T follicular helper cell (primary cell): ENCODE measurements at regions not wholly inside any gene's neighbourhood (a gene's known extent, or its start where the extent isn't known, plus 50 kb on each side); places are given as distances from the start of the nearest gene placed in this dataset.

ENCODE experiments used
- DNase-seq: peaks from one replicate; pipeline ENCODE4 v3.0.0-alpha.2; 2020; ENCODE audit warnings: low read depth

- no peak for DNase-seq
Observed at GRCh38 chr5:135248801-135249231, 150.2 kb downstream of the MACROH2A1 start.

GRCh38 chr5:135246923-135247795, 151.9 kb downstream of the MACROH2A1 start:
- no peak for DNase-seq

DNA sequence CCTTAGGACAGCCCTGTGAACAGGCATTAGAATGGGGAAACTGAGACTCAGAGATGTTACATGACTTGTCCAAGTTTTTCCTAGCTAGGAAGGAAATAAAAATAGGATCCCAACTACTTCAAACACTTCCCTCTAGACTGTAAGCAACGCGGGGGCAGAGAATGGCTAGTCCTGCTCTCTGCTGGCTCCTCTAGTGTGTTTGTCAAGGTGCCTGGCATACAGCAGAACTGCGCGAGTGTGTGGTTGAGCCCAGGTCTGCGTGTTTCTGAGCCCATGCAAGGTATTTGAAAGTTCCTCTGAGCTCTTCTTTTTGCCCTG, 152.5 kb downstream of the MACROH2A1 start:
- no peak for DNase-seq

- DNase-seq, result no peak
Observed at GRCh38 chr5:135245521-135246499, 153.2 kb downstream of the MACROH2A1 start.

DNA sequence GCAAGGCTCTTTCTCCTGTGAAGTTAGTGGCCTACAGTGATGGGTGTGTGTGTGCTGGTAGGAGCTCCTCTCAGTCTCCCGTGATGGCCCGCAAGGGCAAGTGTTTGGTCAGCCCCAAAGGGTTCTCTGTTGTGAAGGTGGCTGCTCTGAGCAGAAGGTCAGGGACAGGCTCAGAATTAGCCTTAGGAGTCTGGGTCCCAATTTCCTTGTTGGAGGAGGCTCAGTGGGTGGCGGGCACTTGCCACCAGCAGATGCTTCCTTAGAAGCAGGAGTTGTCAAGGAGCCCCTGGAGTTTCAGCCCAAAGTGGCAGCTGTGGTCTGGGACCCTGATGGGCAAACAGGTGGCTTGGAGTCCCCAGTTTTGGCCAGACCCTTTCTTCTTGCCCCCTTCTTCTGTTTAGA, 154.4 kb downstream of the MACROH2A1 start:
- DNase-seq, result no peak

DNA sequence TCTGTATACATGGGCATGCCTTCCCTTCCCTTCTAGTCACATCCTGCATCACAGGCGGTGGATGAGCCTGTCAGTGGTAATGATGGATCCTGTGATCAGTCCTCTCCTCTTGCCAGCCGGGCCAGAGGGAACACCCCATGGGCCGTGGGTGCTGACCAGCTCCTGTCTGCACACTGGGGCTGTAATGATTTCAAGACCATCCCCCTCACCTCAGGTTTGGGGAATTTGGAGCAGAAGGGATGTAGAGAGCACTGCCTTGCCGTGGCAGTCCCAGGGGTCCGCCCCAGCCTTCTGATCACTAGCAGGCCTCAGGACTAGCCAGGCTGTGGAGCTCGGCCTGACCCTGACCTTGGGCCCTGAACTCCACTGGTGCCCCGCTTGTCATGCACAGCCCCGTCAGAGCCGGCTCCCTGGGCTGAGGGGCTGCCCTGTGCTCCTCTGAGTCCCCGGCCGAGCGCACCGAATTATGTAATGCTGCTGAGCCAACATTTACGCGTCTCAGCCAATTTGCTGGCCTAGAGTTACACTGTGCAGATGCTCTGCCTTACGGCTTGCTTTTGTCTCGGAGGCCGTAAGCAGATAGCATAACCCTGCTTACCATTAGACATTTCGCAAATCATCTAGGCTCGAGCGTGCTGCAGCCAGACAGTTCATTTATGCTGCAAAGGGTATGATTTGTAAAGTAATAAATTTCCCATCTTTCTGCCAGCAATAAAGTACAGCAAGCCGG, 155.3 kb downstream of the MACROH2A1 start:
- no peak for DNase-seq

GRCh38 chr5:135242866-135243555, 156.0 kb downstream of the MACROH2A1 start:
- DNase-seq, result no peak

DNA sequence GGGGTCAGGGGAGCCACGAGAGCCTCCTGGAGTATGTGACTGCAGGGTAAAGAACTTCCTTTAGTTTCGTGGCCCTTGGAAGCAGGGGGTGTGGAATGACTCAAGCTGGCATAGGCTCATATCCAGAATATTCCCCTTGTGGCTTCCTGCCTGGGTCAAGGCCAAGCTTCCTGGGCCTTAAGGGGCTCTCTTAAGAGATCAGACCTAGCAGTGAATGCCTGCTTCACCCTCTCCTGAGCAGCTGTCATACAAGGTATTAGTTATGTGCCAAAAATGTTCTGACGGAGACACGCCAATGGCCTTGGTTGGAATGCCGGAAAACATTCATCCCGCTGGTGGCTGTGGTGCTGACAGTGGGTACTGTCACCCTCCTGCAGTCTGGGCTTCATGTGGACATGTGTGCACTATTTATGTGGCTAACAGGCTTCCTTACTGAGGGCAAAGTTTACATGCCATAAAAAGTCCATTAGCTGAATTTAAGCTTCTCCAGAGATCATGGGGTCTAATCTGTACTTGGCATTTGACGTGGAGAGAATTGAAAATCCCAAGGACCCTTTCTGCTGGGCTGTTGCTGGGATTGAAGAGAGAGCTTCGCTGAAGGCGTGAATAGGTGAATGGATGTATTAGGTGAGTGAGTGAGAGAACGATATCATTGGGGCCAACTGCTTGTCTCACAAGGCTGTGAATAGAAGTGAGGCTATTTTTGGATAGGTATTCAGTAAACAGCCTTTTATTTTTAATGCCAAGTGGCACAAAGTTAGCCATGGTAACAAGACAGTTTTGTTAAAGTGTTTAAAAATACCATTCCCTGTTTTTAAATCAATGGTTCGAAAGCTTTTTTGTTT, 156.8 kb downstream of the MACROH2A1 start:
- DNase-seq, result no peak

DNA sequence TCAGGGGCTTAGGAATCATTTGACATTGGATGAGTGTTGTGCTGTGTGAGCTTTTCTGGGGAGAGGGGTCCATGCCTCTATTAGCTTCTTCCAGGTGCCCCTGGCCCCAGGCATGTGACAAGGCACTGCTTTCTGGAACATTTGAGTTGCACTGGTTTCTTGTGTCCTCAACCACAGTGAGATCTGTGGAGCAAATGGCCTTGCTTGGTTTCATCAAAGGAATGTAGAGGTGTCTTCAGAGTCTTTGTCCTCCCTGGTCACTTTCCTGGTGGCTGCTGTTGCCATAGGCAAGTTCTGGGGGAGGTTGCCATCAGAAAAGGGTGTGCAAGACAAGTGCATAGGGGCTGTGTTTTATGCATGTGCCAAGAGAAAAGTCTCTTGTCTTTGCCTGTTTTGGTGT, 157.5 kb downstream of the MACROH2A1 start:
- DNase-seq, result no peak

- no peak for DNase-seq
Observed at GRCh38 chr5:135240781-135241360, 158.2 kb downstream of the MACROH2A1 start.

DNA sequence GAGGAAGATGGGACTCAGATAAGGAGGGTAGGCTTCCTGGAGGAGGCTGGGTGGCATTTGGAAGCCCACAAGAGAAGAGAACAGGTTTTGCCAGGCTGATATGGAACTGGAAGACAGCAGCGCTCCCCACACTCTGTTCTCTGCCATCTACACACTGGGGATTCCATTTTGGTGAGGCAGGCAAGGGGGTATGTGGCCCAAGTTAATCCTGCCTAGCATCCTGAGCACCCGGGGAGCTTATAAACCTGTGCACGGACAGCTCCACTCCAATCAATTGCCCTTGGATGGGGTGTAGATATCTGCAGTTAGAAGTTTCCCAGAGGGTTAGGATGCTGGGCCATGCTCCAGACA, 158.8 kb downstream of the MACROH2A1 start:
- no peak for DNase-seq

- no peak for DNase-seq
Observed at GRCh38 chr5:135239453-135240282, 159.4 kb downstream of the MACROH2A1 start.

DNA sequence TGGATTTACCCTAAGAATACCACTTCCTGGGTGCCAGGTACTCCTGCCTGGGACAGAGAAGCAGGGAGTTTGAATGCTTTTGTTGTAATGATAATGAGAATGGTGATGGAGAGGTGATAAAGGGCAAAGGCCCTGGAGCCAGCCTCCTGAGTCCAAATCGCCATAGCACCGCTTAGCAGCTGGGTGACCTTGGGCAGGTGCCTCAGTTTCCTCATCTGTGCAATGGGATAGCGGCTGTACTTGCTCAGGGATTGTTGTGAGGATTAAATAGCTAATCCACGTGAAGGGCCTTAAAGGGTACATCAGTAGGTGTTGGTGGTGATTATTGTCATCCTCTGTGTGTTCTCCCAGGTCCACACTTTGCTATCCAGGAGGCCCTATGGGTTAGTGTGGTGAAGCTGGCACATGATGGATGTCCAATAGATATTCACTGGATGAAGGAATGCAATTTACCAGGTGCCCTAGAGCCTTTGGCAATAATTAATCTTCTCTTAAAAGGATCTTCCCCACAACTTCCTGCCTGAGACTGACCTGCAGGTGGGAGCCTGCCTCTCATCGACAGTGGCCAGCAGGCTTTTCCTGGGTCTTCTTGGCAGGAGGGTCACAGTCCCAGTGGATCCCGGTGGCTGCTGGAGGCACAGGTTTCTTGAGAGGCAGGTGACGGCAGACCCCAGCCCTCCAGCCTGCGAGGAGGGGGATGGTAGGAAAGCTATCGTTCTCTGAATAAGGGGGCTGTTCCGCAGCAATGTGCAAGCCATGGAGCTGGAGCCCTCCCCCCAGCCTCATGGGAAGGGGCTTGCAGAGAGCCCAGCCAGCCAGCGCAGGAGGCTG, 160.2 kb downstream of the MACROH2A1 start:
- no peak for DNase-seq

- DNase-seq, result no peak
Observed at GRCh38 chr5:135237748-135238103, 161.3 kb downstream of the MACROH2A1 start.

GRCh38 chr5:135236908-135237747, 161.9 kb downstream of the MACROH2A1 start:
- DNase-seq, result no peak

DNA sequence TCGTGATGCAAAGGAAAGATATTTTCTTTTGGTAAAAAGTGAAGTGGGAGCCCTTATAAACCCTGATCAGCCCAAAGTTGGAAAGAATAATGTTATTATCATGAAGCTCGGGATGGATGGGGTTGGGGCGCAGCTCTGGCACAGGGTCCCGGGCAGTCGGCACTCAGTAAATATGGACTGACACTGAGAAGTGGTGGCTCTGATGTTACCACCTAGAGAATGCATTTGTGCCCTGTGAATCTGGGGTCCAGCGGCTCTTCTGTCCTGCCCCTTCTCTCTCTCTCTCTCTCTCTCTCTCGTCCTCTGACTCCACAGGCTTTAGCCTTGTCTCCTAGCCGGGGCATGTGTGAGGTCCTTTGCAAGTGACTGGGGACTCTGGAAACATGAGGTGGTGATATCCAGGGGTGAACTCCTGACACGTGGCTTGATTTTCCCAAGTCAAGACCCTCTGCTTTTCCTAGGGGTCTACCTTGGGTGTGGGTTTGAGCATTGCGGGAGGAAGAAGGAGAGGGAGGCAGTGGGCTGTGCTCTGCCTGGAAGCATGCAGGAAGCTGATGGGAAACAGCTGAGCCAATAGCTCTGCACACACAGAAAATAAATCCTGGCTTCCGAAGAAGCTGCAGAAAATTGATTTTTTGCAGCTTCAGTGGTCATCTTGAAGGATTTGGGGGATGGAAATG, 162.7 kb downstream of the MACROH2A1 start:
- no peak for DNase-seq
